Smooth muscle cell (in vitro differentiated cells): ENCODE measurements at regions not wholly inside any gene's neighbourhood (a gene's known extent, or its start where the extent isn't known, plus 50 kb on each side); places are given as distances from the start of the nearest gene placed in this dataset.
"Not testable (repeated sequence)": the region's sequence is repeated elsewhere in the genome, so short reads cannot be mapped to it uniquely, and the experiment has no call there.

ENCODE experiments used
- DNase-seq: peaks from one replicate; lab custom pipeline; 2025; ENCODE audit not compliant: unreplicated experiment; lab: John Stamatoyannopoulos, UW
- H2AFZ ChIP-seq: fragments of 200-600 bp; sonication (generic); 2 replicates; pipeline ENCODE4 v1.6.0; 2016; ENCODE audit warnings: antibody characterized with exemption, low read depth, mild to moderate bottlenecking
- H3F3A ChIP-seq: fragments of 200-600 bp; sonication (generic); 2 replicates; pipeline ENCODE4 v1.6.0; 2017; ENCODE audit warnings: antibody characterized with exemption, low read depth
- H3K27ac ChIP-seq: fragments of 200-600 bp; sonication (generic); 2 replicates; pipeline ENCODE4 v1.5.1; 2016; ENCODE audit warnings: low read depth, mild to moderate bottlenecking
- H3K27me3 ChIP-seq: fragments of 200-600 bp; sonication (generic); 2 replicates; pipeline ENCODE4 v1.6.1; 2016; ENCODE audit warnings: low read depth, mild to moderate bottlenecking
- H3K36me3 ChIP-seq: fragments of 200-600 bp; sonication (generic); 2 replicates; pipeline ENCODE4 v1.5.1; 2016; ENCODE audit warnings: low read depth
- H3K4me1 ChIP-seq: fragments of 200-600 bp; sonication (generic); 2 replicates; pipeline ENCODE4 v1.5.1; 2016; ENCODE audit warnings: low read depth
- H3K4me2 ChIP-seq: fragments of 200-600 bp; sonication (generic); 2 replicates; pipeline ENCODE4 v1.6.0; 2016; ENCODE audit warnings: mild to moderate bottlenecking
- H3K4me3 ChIP-seq: fragments of 200-600 bp; sonication (generic); 2 replicates; pipeline ENCODE4 v1.5.1; 2016; ENCODE audit warnings: mild to moderate bottlenecking
- H3K79me2 ChIP-seq: fragments of 200-600 bp; sonication (generic); 2 replicates; pipeline ENCODE4 v1.6.0; 2016; ENCODE audit warnings: low read depth, mild to moderate bottlenecking
- H3K9ac ChIP-seq: fragments of 200-600 bp; sonication (generic); 2 replicates; pipeline ENCODE4 v1.6.0; 2016; ENCODE audit warnings: low read depth
- H3K9me3 ChIP-seq: fragments of 200-600 bp; sonication (generic); replicated peaks from 2 replicates; pipeline ENCODE4 v1.5.1; 2016; ENCODE audit warnings: low read depth
- H4K20me1 ChIP-seq: fragments of 200-600 bp; sonication (generic); 2 replicates; pipeline ENCODE4 v1.6.0; 2016; ENCODE audit warnings: low read depth
- CTCF ChIP-seq: fragments of 200-600 bp; sonication (generic); IDR thresholded peaks from 2 replicates; pipeline ENCODE4 v1.5.1; 2017; ENCODE audit warnings: borderline replicate concordance, mild to moderate bottlenecking, antibody characterized with exemption; ENCODE audit not compliant: insufficient read depth, poor library complexity, severe bottlenecking
- WGBS: methylation state at CpG from one replicate; pipeline ENCODE4 v1.1.7; 2016; ENCODE audit warnings: low lambda C conversion rate; 5-methylcytosine and 5-hydroxymethylcytosine counted together

GRCh38 chr1:157252473-157252872, 114.3 kb upstream of the ETV3 start:
- Histone ChIP-seq H3K4me2 (no peak overlapping the region), H3K4me1 (no peaks in the 10 kb centered on the region)
- no peak for DNase-seq

GRCh38 chr1:157249739-157250138, 111.5 kb upstream of the ETV3 start:
- no peaks in the 10 kb centered on the region for H3K36me3 ChIP-seq
- H3K4me3 ChIP-seq: no peak overlapping the region
- H3F3A ChIP-seq: no peaks in the 10 kb centered on the region
- TF ChIP-seq CTCF: no peak
- H3K27ac ChIP-seq: no peak overlapping the region
- 91% methylated on average over 1 of the region's 1 CpG for WGBS
- H3K4me1 ChIP-seq: no peaks in the 10 kb centered on the region
- no peaks in the 10 kb centered on the region for H3K27me3 ChIP-seq
- no peaks in the 10 kb centered on the region for H4K20me1 ChIP-seq
- no peak for DNase-seq
- H3K9me3 ChIP-seq: no peaks in the 10 kb centered on the region
- no peak overlapping the region for H3K9ac ChIP-seq
- no peak overlapping the region for H2AFZ ChIP-seq
- no peaks in the 10 kb centered on the region for H3K79me2 ChIP-seq
- H3K4me2 ChIP-seq: no peak overlapping the region

More at GRCh38 chr1:157252473-157252872, 114.3 kb upstream of the ETV3 start:
- no peak overlapping the region for H3K27ac ChIP-seq
- no peaks in the 10 kb centered on the region for H3K9me3 ChIP-seq
- no peak overlapping the region for H2AFZ ChIP-seq
- H3K36me3 ChIP-seq: no peaks in the 10 kb centered on the region
- H3K27me3 ChIP-seq: no peaks in the 10 kb centered on the region
- no peak for TF ChIP-seq CTCF
- H3K79me2 ChIP-seq: no peaks in the 10 kb centered on the region
- 92% methylated on average over 2 of the region's 2 CpGs for WGBS
- no peaks in the 10 kb centered on the region for H4K20me1 ChIP-seq
- H3K4me3 ChIP-seq: no peak overlapping the region
- H3K9ac ChIP-seq: no peak overlapping the region
- H3F3A ChIP-seq: no peaks in the 10 kb centered on the region

GRCh38 chr1:157249326-157249725, 111.1 kb upstream of the ETV3 start:
- no peaks in the 10 kb centered on the region for H3K4me1 ChIP-seq
- no peaks in the 10 kb centered on the region for H4K20me1 ChIP-seq
- no peak for DNase-seq
- no peak overlapping the region for H3K4me2 ChIP-seq
- no peaks in the 10 kb centered on the region for H3K27me3 ChIP-seq
- no peaks in the 10 kb centered on the region for H3K36me3 ChIP-seq
- WGBS: 74% methylated on average over 2 of the region's 2 CpGs
- H3K79me2 ChIP-seq: no peaks in the 10 kb centered on the region
- no peak overlapping the region for H3K9ac ChIP-seq
- H2AFZ ChIP-seq: no peak overlapping the region
- no peaks in the 10 kb centered on the region for H3K9me3 ChIP-seq
- TF ChIP-seq CTCF: no peak
- H3K4me3 ChIP-seq: no peak overlapping the region
- no peaks in the 10 kb centered on the region for H3F3A ChIP-seq
- H3K27ac ChIP-seq: no peak overlapping the region

- not testable (repeated sequence) for H3K9ac ChIP-seq, DNase-seq, H3K27me3 ChIP-seq, H3K36me3 ChIP-seq, H3K4me1 ChIP-seq, H3K9me3 ChIP-seq, H3K4me2 ChIP-seq, H3K4me3 ChIP-seq, H4K20me1 ChIP-seq, H2AFZ ChIP-seq, H3K27ac ChIP-seq, H3K79me2 ChIP-seq, H3F3A ChIP-seq
- 84% methylated on average over 2 of the region's 2 CpGs for WGBS
These were observed 109.5 kb upstream of the ETV3 start for GRCh38 chr1:157247764-157248049.
